SK-N-DZ (cell line): ENCODE measurements at regions not wholly inside any gene's neighbourhood (a gene's known extent, or its start where the extent isn't known, plus 50 kb on each side); places are given as distances from the start of the nearest gene placed in this dataset.
"Not testable (repeated sequence)": the region's sequence is repeated elsewhere in the genome, so short reads cannot be mapped to it uniquely, and the experiment has no call there.

Experiments used
- DNase-seq: peaks from one replicate; pipeline ENCODE4 v3.0.0-alpha.2; 2015; ENCODE audit warnings: low spot score

GRCh38 chr3:148460686-148461085 is 237.0 kb upstream of the AGTR1 start:
- no peak for DNase-seq

- no peak for DNase-seq
Observed at GRCh38 chr3:148464246-148464645, 233.5 kb upstream of the AGTR1 start.

GRCh38 chr3:148466143-148466542 is 231.6 kb upstream of the AGTR1 start:
- no peak for DNase-seq

- no peak for DNase-seq
Observed at GRCh38 chr3:148466980-148467740, 230.5 kb upstream of the AGTR1 start.

- no peak for DNase-seq
Observed at GRCh38 chr3:148477375-148477774, 220.3 kb upstream of the AGTR1 start.

GRCh38 chr3:148493631-148494030 is 204.1 kb upstream of the AGTR1 start:
- DNase-seq, result no peak

- no peak for DNase-seq
Observed at GRCh38 chr3:148494451-148494850, 203.3 kb upstream of the AGTR1 start.

- no peak for DNase-seq
Observed at GRCh38 chr3:148500881-148501280, 196.8 kb upstream of the AGTR1 start.

GRCh38 chr3:148510116-148510515 is 187.6 kb upstream of the AGTR1 start:
- DNase-seq, result no peak

GRCh38 chr3:148510561-148510960 is 187.1 kb upstream of the AGTR1 start:
- DNase-seq, result no peak

- DNase-seq, result no peak
Observed at GRCh38 chr3:148512648-148513047, 185.1 kb upstream of the AGTR1 start.

GRCh38 chr3:148513096-148513543 is 184.6 kb upstream of the AGTR1 start:
- no peak for DNase-seq

GRCh38 chr3:148518520-148518919 is 179.2 kb upstream of the AGTR1 start:
- DNase-seq, result no peak

- not testable (repeated sequence) for DNase-seq
Observed at GRCh38 chr3:148525621-148526020, 172.1 kb upstream of the AGTR1 start.

GRCh38 chr3:148528024-148528423 is 169.7 kb upstream of the AGTR1 start:
- DNase-seq, result no peak

GRCh38 chr3:148531836-148532235 is 165.9 kb upstream of the AGTR1 start:
- no peak for DNase-seq

GRCh38 chr3:148532326-148532725 is 165.4 kb upstream of the AGTR1 start:
- DNase-seq, result no peak

- no peak for DNase-seq
Observed at GRCh38 chr3:148532774-148533173, 164.9 kb upstream of the AGTR1 start.

GRCh38 chr3:148534089-148534988 is 163.4 kb upstream of the AGTR1 start:
- no peak for DNase-seq

GRCh38 chr3:148535001-148535400 is 162.7 kb upstream of the AGTR1 start:
- DNase-seq, result no peak

GRCh38 chr3:148540266-148540665 is 157.4 kb upstream of the AGTR1 start:
- DNase-seq, result no peak

GRCh38 chr3:148540851-148541250 is 156.9 kb upstream of the AGTR1 start:
- no peak for DNase-seq

GRCh38 chr3:148546959-148547358 is 150.7 kb upstream of the AGTR1 start:
- DNase-seq, result no peak
